ENCODE measurements at regions not wholly inside any gene's neighbourhood (a gene's known extent, or its start where the extent isn't known, plus 50 kb on each side); places are given as distances from the start of the nearest gene placed in this dataset.
"Not testable (repeated sequence)": the region's sequence is repeated elsewhere in the genome, so short reads cannot be mapped to it uniquely, and the experiment has no call there.

DNA sequence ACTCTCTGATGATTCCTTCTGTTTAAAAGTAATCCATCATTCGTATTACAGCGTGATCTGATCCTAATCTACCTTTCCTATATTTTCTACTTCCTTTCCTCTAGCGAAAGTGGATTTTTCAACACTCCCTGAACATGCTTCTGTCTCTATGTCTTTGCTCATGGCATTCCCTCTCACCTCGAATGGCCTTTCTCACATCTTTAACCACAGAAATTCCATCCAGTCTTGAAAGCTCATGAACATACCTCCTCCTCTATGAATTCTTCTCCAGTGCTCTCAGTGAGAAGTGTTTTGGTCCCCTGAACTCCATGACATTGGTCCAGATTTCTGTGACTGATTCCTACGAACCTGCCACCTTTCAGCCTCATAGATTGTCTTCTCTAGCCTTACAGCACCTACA is 323.2 kb downstream of the RAD51AP2 start:
- TF ChIP-seq PAX5 (IDR thresholded peaks at IDR 0.05; ENCODE audit: insufficient read depth, low read length, severe bottlenecking): no peak
- TF ChIP-seq POU2F2 (IDR thresholded peaks at IDR 0.05; ENCODE audit: low read depth, low read length): no peak
- TF ChIP-seq POLR2A (IDR thresholded peaks at IDR 0.05; ENCODE audit: low read depth, low read length): no peak
- TF ChIP-seq POLR2AphosphoS5 (IDR thresholded peaks at IDR 0.05; ENCODE audit: low read depth, low read length): no peak
- no peak for TF ChIP-seq TAF1 (IDR thresholded peaks at IDR 0.05; ENCODE audit: low read depth, low read length)
- TF ChIP-seq SPI1 (IDR thresholded peaks at IDR 0.05; ENCODE audit: low read depth, low read length): no peak
- DNase-seq (ENCODE audit: insufficient read length, low spot score): no peak
- no peak for FAIRE-seq

DNA sequence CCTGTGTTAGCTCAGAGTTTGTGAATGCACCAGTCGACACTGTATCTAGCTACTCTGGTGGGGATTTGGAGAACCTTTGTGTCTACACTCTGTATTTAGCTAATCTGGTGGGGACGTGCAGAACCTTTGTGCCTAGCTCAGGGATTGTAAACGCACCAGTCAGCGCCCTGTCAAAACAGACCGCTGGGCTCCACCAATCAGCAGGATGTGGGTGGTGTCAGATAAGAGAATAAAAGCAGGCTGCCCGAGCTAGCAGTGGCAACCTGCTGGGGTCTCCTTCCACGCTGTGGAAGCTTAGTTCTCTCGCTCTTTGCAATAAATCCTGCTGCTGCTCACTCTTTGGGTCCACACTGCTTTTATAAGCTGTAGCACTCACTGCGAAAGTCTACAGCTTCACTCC is 324.2 kb downstream of the RAD51AP2 start:
- no peak for FAIRE-seq
- TF ChIP-seq POLR2AphosphoS5 (IDR thresholded peaks at IDR 0.05; ENCODE audit: low read depth, low read length) (no peak), TAF1 (IDR thresholded peaks at IDR 0.05; ENCODE audit: low read depth, low read length) (no peak), PAX5 (IDR thresholded peaks at IDR 0.05; ENCODE audit: insufficient read depth, low read length, severe bottlenecking) (no peak), POLR2A (IDR thresholded peaks at IDR 0.05; ENCODE audit: low read depth, low read length) (no peak), SPI1 (IDR thresholded peaks at IDR 0.05; ENCODE audit: low read depth, low read length) (no peak), POU2F2 (IDR thresholded peaks at IDR 0.05; ENCODE audit: low read depth, low read length) (no peak)
- no peak for DNase-seq (ENCODE audit: insufficient read length, low spot score)

DNA sequence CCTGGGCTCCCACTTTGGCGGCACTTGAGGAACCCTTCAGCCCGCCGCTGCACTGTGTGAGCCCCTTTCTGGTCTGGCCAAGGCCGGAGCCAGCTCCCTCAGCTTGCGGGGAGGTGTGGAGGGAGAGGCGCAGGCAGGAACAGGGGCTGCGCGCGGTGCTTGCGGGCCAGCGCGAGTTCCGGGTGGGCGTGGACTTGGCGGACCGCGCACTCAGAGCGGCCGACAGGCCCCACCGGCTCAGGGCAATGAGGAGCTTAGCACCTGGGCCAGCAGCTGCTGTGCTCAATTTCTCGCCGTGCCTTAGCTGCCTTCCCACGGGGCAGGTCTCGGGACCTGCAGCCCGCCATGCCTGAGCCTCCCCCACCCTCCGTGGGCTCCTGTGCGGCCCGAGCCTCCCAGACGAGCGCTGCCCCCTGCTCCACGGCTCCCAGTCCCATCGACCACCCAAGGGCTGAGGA is 324.8 kb downstream of the RAD51AP2 start:
- DNase-seq (ENCODE audit: insufficient read length, low spot score); FAIRE-seq: not testable (repeated sequence)

DNA sequence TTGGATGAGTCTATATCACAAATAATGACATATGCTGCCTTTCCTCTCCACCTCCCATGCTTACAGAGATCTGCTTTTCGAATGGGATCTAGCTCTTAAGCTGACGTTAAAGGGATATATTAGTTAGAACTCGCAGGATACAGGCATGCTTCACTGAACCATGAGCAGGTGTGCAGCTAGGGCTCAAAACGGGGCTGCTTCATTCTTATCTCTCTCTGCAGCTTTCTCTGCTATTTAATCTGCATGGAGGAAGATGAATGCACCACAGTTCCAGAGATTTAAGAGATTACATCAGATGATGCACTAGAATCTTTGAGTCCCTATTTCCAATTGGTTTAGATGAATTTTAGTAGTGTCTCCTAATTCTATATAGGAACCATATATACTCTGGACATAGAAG is 327.0 kb downstream of the RAD51AP2 start:
- FAIRE-seq: no peak
- no peak for DNase-seq (ENCODE audit: insufficient read length, low spot score)
- TF ChIP-seq PAX5 (IDR thresholded peaks at IDR 0.05; ENCODE audit: insufficient read depth, low read length, severe bottlenecking) (no peak), POU2F2 (IDR thresholded peaks at IDR 0.05; ENCODE audit: low read depth, low read length) (no peak), POLR2AphosphoS5 (IDR thresholded peaks at IDR 0.05; ENCODE audit: low read depth, low read length) (no peak), TAF1 (IDR thresholded peaks at IDR 0.05; ENCODE audit: low read depth, low read length) (no peak), POLR2A (IDR thresholded peaks at IDR 0.05; ENCODE audit: low read depth, low read length) (no peak), SPI1 (IDR thresholded peaks at IDR 0.05; ENCODE audit: low read depth, low read length) (no peak)

DNA sequence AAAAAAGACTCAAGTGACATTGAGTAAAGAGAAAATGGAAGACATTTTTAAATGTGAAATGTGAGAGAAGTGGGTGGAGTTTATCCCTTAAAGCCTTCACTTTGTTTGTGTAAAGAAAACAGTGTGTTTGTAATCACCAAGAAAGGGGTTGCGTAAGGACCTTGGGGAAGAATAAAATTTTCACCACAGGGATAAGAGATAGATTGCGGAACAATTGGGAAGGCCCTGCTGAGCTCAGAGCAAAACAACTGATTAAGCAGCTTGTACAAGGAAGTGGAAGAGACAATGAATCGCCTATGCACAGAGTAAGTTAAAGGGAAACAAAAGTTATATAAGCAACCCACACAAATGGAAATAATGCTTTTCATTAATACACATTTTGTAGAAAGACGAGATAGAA is 327.7 kb downstream of the RAD51AP2 start:
- FAIRE-seq: no peak
- DNase-seq (ENCODE audit: insufficient read length, low spot score): no peak
- TF ChIP-seq POLR2A (IDR thresholded peaks at IDR 0.05; ENCODE audit: low read depth, low read length) (no peak), POU2F2 (IDR thresholded peaks at IDR 0.05; ENCODE audit: low read depth, low read length) (no peak), POLR2AphosphoS5 (IDR thresholded peaks at IDR 0.05; ENCODE audit: low read depth, low read length) (no peak), SPI1 (IDR thresholded peaks at IDR 0.05; ENCODE audit: low read depth, low read length) (no peak), TAF1 (IDR thresholded peaks at IDR 0.05; ENCODE audit: low read depth, low read length) (no peak), PAX5 (IDR thresholded peaks at IDR 0.05; ENCODE audit: insufficient read depth, low read length, severe bottlenecking) (no peak)

DNA sequence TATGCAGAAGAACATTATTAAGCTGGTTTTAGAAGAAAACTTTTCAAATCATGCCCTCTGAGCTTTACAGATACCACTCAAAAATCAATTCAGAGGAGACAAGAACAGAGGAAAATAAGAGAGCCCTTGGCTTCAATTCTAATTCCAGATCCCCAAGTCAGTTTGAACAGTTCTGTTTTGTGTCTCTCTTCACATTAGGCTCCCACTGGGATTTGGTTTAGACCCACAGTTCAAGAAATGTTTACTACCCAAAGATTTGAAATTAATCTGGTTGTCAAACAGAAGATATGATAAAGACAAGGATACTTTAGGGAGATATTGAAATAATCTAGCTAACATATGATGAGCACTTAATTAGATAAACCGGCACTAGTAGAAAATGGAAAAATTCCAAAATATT is 329.5 kb downstream of the RAD51AP2 start:
- FAIRE-seq: no peak
- no peak for DNase-seq (ENCODE audit: insufficient read length, low spot score)
- TF ChIP-seq POU2F2 (IDR thresholded peaks at IDR 0.05; ENCODE audit: low read depth, low read length) (no peak), SPI1 (IDR thresholded peaks at IDR 0.05; ENCODE audit: low read depth, low read length) (no peak), TAF1 (IDR thresholded peaks at IDR 0.05; ENCODE audit: low read depth, low read length) (no peak), PAX5 (IDR thresholded peaks at IDR 0.05; ENCODE audit: insufficient read depth, low read length, severe bottlenecking) (no peak), POLR2A (IDR thresholded peaks at IDR 0.05; ENCODE audit: low read depth, low read length) (no peak), POLR2AphosphoS5 (IDR thresholded peaks at IDR 0.05; ENCODE audit: low read depth, low read length) (no peak)

DNA sequence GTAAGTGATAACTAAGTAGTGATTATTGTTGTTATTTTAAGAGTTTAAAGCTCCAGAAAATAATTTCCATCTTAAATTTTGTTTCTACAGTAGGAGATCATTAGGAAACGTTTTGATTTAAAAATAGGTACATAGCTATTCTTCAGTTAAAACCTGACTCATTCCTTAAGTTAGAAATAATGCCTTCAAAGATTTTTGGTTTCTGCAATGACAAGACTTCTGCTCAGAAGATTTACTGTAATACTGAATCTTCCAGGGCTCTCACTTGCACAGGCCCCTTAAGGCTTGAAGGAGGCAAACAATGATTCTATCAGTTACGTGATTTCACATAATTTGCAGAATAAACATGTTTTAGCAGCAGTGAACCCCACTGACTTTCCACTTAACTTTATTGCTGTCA is 333.7 kb downstream of the RAD51AP2 start:
- FAIRE-seq: no peak
- no peak for TF ChIP-seq POU2F2 (IDR thresholded peaks at IDR 0.05; ENCODE audit: low read depth, low read length)
- no peak for TF ChIP-seq POLR2A (IDR thresholded peaks at IDR 0.05; ENCODE audit: low read depth, low read length)
- TF ChIP-seq PAX5 (IDR thresholded peaks at IDR 0.05; ENCODE audit: insufficient read depth, low read length, severe bottlenecking): no peak
- TF ChIP-seq TAF1 (IDR thresholded peaks at IDR 0.05; ENCODE audit: low read depth, low read length): no peak
- no peak for TF ChIP-seq SPI1 (IDR thresholded peaks at IDR 0.05; ENCODE audit: low read depth, low read length)
- no peak for TF ChIP-seq POLR2AphosphoS5 (IDR thresholded peaks at IDR 0.05; ENCODE audit: low read depth, low read length)
- DNase-seq (ENCODE audit: insufficient read length, low spot score): no peak

DNA sequence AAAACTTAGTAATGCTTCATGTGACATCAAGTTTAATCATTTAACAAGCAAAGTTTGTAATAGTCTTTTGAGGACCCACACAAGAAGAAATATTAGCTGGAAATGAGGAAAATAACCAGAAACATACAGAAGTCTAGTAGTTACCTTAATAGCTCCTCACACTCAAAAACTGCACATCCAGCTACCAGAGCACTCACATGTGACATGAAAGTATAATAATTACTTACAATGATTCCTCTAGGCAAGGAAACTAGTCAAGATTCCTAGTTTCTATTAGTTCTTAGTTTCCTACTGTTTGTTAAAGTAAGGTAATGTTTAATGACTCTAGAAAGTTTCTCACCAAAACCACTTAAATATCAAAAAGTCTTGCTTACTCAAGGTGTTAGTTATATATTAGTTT is 335.8 kb downstream of the RAD51AP2 start:
- FAIRE-seq (no peak), DNase-seq (ENCODE audit: insufficient read length, low spot score) (no peak)
- TF ChIP-seq POLR2A (IDR thresholded peaks at IDR 0.05; ENCODE audit: low read depth, low read length) (no peak), PAX5 (IDR thresholded peaks at IDR 0.05; ENCODE audit: insufficient read depth, low read length, severe bottlenecking) (no peak), POLR2AphosphoS5 (IDR thresholded peaks at IDR 0.05; ENCODE audit: low read depth, low read length) (no peak), POU2F2 (IDR thresholded peaks at IDR 0.05; ENCODE audit: low read depth, low read length) (no peak), TAF1 (IDR thresholded peaks at IDR 0.05; ENCODE audit: low read depth, low read length) (no peak), SPI1 (IDR thresholded peaks at IDR 0.05; ENCODE audit: low read depth, low read length) (no peak)

DNA sequence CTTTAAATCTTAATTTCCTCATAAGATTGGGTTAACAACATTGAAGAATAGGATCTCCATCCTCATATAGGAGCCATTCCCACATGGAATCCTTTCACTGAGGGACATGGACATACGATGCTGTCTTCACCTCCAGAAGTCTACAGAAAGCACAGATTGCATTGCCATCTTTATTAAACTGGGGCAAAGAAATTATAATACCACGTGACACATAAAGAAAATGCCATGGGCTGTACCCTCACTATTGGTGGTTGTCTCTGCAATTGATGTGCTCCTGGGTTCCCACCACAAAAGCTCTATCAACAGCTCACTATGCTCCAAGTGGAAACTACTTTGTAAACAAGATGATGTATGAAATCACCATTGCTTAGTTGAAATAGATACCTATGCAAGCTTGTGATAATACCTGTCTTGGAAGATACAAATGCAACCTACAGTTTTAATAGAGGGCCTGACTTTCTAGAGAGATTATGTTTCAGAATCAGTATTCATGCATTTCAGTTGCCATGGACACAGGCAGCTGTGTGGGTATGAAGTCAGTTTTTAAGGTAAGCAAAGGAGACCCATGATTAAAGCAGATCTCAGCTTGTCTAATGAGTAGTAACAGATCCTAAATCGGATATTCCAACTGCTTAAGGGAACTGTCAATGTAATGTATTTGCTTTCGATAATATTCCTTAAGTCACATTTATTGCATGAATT is 337.0 kb downstream of the RAD51AP2 start:
- TF ChIP-seq TAF1 (IDR thresholded peaks at IDR 0.05; ENCODE audit: low read depth, low read length) (no peak), PAX5 (IDR thresholded peaks at IDR 0.05; ENCODE audit: insufficient read depth, low read length, severe bottlenecking) (no peak), POU2F2 (IDR thresholded peaks at IDR 0.05; ENCODE audit: low read depth, low read length) (no peak), SPI1 (IDR thresholded peaks at IDR 0.05; ENCODE audit: low read depth, low read length) (no peak), POLR2A (IDR thresholded peaks at IDR 0.05; ENCODE audit: low read depth, low read length) (no peak), POLR2AphosphoS5 (IDR thresholded peaks at IDR 0.05; ENCODE audit: low read depth, low read length) (no peak)
- FAIRE-seq (no peak), DNase-seq (ENCODE audit: insufficient read length, low spot score) (no peak)
